HEK293 (cell line): ENCODE measurements at regions not wholly inside any gene's neighbourhood (a gene's known extent, or its start where the extent isn't known, plus 50 kb on each side); places are given as distances from the start of the nearest gene placed in this dataset.

Source experiments
- CTCF ChIA-PET: fragments of 350-600 bp; formaldehyde crosslinking; extraction: SDS; loops from one replicate; lab custom pipeline; 2021; ENCODE audit warnings: antibody characterized with exemption; lab: Yijun Ruan, JAX
- POLR2A ChIA-PET: fragments of 300-600 bp; formaldehyde crosslinking; extraction: SDS; loops from one replicate; lab custom pipeline; 2020; ENCODE audit warnings: antibody characterized with exemption, inconsistent platforms; lab: Yijun Ruan, JAX
- H3K27ac ChIP-seq: fragments of 200-500 bp; sonication (Bioruptor generic); 2 replicates; pipeline ENCODE4 v1.5.1; 2014; ENCODE audit warnings: low read depth, low read length, control low read depth, inconsistent platforms; ENCODE audit errors: extremely low read depth
- H3K36me3 ChIP-seq, 2 experiments: fragments of 200-500 bp in 1 of 2; sonication (Bioruptor generic) in 1 of 2; 1 replicate in 1 of 2; 2 replicates in 1 of 2; pipeline ENCODE4 v1.5.1; 2014 to 2017; ENCODE audit warnings: inconsistent platforms in 2 of 2, low read length in 2 of 2; ENCODE audit not compliant: control insufficient read depth in 2 of 2, insufficient read depth in 1 of 2
- H3K4me1 ChIP-seq: fragments of 200-500 bp; sonication (Bioruptor generic); 2 replicates; pipeline ENCODE4 v1.5.1; 2014; ENCODE audit warnings: mild to moderate bottlenecking, low read length, inconsistent platforms; ENCODE audit not compliant: control insufficient read depth, insufficient read depth
- H3K4me3 ChIP-seq: 2 replicates; pipeline ENCODE4 v1.5.1; 2011; ENCODE audit warnings: low read depth, mild to moderate bottlenecking, control low read depth, low read length, moderate library complexity
- H3K9me3 ChIP-seq: fragments of 200-500 bp; sonication (Bioruptor generic); 2 replicates; pipeline ENCODE4 v1.5.1; 2014; ENCODE audit warnings: low read depth, low read length, inconsistent platforms; ENCODE audit not compliant: control insufficient read depth, insufficient read depth
- BCL6B ChIP-seq: fragments of 450-650 bp; formaldehyde crosslinking; IDR thresholded peaks from 2 replicates; pipeline ENCODE4 v1.5.1; 2017; ENCODE audit warnings: missing biosample characterization, missing genetic modification characterization
- MYNN ChIP-seq: fragments of 450-650 bp; formaldehyde crosslinking; IDR thresholded peaks from 2 replicates; pipeline ENCODE4 v1.5.1; 2016; ENCODE audit warnings: missing biosample characterization, missing genetic modification characterization, borderline replicate concordance
- PBX3 ChIP-seq: sonication (generic); formaldehyde crosslinking; IDR thresholded peaks from 2 replicates; pipeline ENCODE4 v1.8.1; 2022; ENCODE audit warnings: mild to moderate bottlenecking, moderate library complexity, missing genetic modification reagents
- PRDM1 ChIP-seq: fragments of 450-650 bp; formaldehyde crosslinking; IDR thresholded peaks from 2 replicates; pipeline ENCODE4; 2016; ENCODE audit warnings: missing biosample characterization, missing genetic modification characterization
- SCRT2 ChIP-seq: fragments of 450-650 bp; formaldehyde crosslinking; IDR thresholded peaks from 2 replicates; pipeline ENCODE4 v1.5.1; 2016; ENCODE audit warnings: missing biosample characterization, missing genetic modification characterization
- ZBTB44 ChIP-seq: fragments of 450-650 bp; IDR thresholded peaks from 2 replicates; pipeline ENCODE4 v1.5.1; 2018; ENCODE audit warnings: missing biosample characterization, mild to moderate bottlenecking, missing genetic modification characterization
- ZNF140 ChIP-seq: fragments of 450-650 bp; formaldehyde crosslinking; IDR thresholded peaks from 2 replicates; pipeline ENCODE4 v1.5.1; 2016; ENCODE audit warnings: missing biosample characterization, missing genetic modification characterization
- ZNF19 ChIP-seq: fragments of 450-650 bp; formaldehyde crosslinking; IDR thresholded peaks from 2 replicates; pipeline ENCODE4; 2016; ENCODE audit warnings: missing biosample characterization, missing genetic modification characterization, low read depth
- ZNF341 ChIP-seq: fragments of 450-650 bp; formaldehyde crosslinking; IDR thresholded peaks from 2 replicates; pipeline ENCODE4; 2016; ENCODE audit warnings: low read depth, missing biosample characterization, missing genetic modification characterization
- ZNF510 ChIP-seq: fragments of 450-650 bp; formaldehyde crosslinking; IDR thresholded peaks from 2 replicates; pipeline ENCODE4 v1.5.1; 2018; ENCODE audit warnings: mild to moderate bottlenecking, missing genetic modification characterization, missing biosample characterization; ENCODE audit not compliant: insufficient replicate concordance
- ZNF521 ChIP-seq: fragments of 450-650 bp; formaldehyde crosslinking; IDR thresholded peaks from 2 replicates; pipeline ENCODE4 v1.5.1; 2017; ENCODE audit warnings: missing biosample characterization, mild to moderate bottlenecking, missing genetic modification characterization
- ZNF785 ChIP-seq: fragments of 450-650 bp; formaldehyde crosslinking; IDR thresholded peaks from 2 replicates; pipeline ENCODE4 v1.5.1; 2016; ENCODE audit warnings: missing biosample characterization, missing genetic modification characterization
- TF ChIP-seq, protein P1 (sequence below): fragments of 450-650 bp; formaldehyde crosslinking; IDR thresholded peaks from 2 replicates; pipeline ENCODE4 v1.5.1; 2016; ENCODE audit warnings: missing biosample characterization, missing genetic modification characterization
- TF ChIP-seq, protein P2 (sequence below): fragments of 450-650 bp; formaldehyde crosslinking; IDR thresholded peaks from 2 replicates; pipeline ENCODE4 v1.5.1; 2016; ENCODE audit warnings: missing biosample characterization, missing genetic modification characterization
- TF ChIP-seq, protein P3 (sequence below): fragments of 450-650 bp; formaldehyde crosslinking; IDR thresholded peaks from 2 replicates; pipeline ENCODE4 v1.5.1; 2016; ENCODE audit warnings: missing biosample characterization, missing genetic modification characterization
- TF ChIP-seq, protein P4 (sequence below): fragments of 450-650 bp; formaldehyde crosslinking; IDR thresholded peaks from 2 replicates; pipeline ENCODE4 v1.5.1; 2017; ENCODE audit warnings: missing biosample characterization, missing genetic modification characterization
- TF ChIP-seq, protein P5 (sequence below): fragments of 450-650 bp; formaldehyde crosslinking; IDR thresholded peaks from 2 replicates; pipeline ENCODE4; 2016; ENCODE audit warnings: missing biosample characterization, missing genetic modification characterization

DNA sequence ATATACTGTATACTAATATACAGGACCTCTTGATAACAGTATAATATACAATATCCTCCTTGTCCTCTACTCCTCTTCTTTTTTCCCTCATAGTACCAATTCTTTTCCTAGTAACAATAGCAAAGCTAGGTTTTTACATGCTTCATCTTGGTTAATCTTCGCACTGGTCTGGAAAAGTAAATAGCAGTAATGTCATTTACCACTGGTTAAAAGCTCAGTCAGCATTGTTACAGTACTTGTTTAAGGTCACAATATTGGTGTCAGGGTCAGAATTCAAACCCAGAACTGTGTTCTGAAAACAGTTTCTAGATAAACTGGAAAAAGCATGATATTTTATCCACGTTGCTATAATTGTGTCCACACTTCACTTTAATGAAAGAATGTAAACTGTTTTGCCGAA, 692.4 kb upstream of the CDH6 start (continued):
- TF ChIP-seq BCL6B (tag by site-specific recombination), result no peak
- TF ChIP-seq, protein P1, sequence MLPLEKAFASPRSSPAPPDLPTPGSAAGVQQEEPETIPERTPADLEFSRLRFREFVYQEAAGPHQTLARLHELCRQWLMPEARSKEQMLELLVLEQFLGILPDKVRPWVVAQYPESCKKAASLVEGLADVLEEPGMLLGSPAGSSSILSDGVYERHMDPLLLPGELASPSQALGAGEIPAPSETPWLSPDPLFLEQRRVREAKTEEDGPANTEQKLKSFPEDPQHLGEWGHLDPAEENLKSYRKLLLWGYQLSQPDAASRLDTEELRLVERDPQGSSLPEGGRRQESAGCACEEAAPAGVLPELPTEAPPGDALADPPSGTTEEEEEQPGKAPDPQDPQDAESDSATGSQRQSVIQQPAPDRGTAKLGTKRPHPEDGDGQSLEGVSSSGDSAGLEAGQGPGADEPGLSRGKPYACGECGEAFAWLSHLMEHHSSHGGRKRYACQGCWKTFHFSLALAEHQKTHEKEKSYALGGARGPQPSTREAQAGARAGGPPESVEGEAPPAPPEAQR (tag by site-specific recombination), result no peak
- no peak for TF ChIP-seq ZNF510 (tag by site-specific recombination)
- TF ChIP-seq, protein P2, sequence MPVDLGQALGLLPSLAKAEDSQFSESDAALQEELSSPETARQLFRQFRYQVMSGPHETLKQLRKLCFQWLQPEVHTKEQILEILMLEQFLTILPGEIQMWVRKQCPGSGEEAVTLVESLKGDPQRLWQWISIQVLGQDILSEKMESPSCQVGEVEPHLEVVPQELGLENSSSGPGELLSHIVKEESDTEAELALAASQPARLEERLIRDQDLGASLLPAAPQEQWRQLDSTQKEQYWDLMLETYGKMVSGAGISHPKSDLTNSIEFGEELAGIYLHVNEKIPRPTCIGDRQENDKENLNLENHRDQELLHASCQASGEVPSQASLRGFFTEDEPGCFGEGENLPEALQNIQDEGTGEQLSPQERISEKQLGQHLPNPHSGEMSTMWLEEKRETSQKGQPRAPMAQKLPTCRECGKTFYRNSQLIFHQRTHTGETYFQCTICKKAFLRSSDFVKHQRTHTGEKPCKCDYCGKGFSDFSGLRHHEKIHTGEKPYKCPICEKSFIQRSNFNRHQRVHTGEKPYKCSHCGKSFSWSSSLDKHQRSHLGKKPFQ (tag by site-specific recombination), result no peak
- TF ChIP-seq ZNF785, result no peak
- TF ChIP-seq MYNN, result no peak
- no peak for TF ChIP-seq PBX3
- TF ChIP-seq ZNF341 (tag by site-specific recombination), result no peak
- TF ChIP-seq ZNF140 (tag by site-specific recombination), result no peak
- TF ChIP-seq, all 188 proteins: peak for 0

DNA sequence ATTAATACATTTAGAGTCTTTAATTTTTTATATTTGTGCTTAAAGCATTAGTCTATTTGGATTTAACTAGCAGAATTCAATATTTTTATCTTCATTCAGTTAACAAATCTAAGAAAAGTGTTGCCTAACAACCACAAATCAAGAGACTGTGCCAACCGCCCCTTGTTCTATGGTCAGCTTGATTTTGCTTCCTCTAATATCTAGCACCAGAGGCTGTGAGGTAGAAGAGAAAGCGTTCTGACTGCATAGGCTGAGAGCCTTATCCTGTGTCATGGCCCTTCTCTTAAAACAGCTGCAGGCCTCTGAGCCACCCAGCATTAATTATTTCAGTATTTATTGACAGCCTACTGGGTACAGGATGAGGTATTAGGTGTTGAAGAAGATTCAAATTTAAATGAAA, 693.0 kb upstream of the CDH6 start:
- no peaks in the 10 kb centered on the region for H3K9me3 ChIP-seq
- no peaks in the 10 kb centered on the region for H3K36me3 ChIP-seq
- POLR2A ChIA-PET, result no interaction called here
- TF ChIP-seq PBX3 (no peak), SCRT2 (no peak), ZBTB44 (tag by site-specific recombination) (no peak), PRDM1 (tag by site-specific recombination) (no peak), ZNF521 (tag by site-specific recombination) (no peak), ZNF19 (tag by site-specific recombination) (no peak)
- TF ChIP-seq, protein P3, sequence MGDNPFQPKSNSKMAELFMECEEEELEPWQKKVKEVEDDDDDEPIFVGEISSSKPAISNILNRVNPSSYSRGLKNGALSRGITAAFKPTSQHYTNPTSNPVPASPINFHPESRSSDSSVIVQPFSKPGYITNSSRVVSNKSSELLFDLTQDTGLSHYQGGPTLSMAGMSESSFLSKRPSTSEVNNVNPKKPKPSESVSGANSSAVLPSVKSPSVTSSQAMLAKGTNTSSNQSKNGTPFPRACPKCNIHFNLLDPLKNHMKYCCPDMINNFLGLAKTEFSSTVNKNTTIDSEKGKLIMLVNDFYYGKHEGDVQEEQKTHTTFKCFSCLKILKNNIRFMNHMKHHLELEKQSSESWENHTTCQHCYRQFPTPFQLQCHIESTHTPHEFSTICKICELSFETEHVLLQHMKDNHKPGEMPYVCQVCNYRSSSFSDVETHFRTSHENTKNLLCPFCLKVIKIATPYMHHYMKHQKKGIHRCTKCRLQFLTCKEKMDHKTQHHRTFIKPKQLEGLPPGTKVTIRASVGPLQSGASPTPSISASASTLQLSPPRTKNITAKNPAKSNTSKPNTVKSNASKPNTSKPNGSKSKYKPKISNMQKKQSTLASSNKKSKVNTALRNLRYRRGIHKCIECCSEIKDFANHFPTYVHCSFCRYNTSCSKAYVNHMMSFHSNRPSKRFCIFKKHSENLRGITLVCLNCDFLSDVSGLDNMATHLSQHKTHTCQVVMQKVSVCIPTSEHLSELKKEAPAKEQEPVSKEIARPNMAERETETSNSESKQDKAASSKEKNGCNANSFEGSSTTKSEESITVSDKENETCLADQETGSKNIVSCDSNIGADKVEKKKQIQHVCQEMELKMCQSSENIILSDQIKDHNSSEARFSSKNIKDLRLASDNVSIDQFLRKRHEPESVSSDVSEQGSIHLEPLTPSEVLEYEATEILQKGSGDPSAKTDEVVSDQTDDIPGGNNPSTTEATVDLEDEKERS (tag by site-specific recombination), result no peak
- TF ChIP-seq, protein P4, sequence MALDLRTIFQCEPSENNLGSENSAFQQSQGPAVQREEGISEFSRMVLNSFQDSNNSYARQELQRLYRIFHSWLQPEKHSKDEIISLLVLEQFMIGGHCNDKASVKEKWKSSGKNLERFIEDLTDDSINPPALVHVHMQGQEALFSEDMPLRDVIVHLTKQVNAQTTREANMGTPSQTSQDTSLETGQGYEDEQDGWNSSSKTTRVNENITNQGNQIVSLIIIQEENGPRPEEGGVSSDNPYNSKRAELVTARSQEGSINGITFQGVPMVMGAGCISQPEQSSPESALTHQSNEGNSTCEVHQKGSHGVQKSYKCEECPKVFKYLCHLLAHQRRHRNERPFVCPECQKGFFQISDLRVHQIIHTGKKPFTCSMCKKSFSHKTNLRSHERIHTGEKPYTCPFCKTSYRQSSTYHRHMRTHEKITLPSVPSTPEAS (tag by site-specific recombination), result no peak
- TF ChIP-seq, protein P5, sequence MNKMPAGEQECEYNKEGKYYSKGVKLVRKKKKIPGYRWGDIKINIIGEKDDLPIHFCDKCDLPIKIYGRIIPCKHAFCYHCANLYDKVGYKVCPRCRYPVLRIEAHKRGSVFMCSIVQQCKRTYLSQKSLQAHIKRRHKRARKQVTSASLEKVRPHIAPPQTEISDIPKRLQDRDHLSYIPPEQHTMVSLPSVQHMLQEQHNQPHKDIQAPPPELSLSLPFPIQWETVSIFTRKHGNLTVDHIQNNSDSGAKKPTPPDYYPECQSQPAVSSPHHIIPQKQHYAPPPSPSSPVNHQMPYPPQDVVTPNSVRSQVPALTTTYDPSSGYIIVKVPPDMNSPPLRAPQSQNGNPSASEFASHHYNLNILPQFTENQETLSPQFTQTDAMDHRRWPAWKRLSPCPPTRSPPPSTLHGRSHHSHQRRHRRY (tag by site-specific recombination), result no peak
- TF ChIP-seq, all 188 proteins: peak for 0
- Histone ChIP-seq H3K27ac (no peak overlapping the region), H3K4me1 (no peaks in the 10 kb centered on the region), H3K4me3 (no peak overlapping the region)
- CTCF ChIA-PET, result interaction anchor here (0.7 kb wide), 1 partner anchor 16 kb away, joined by 4 read pairs; no protein-coding TSS in a partner anchor
